ENCODE measurements at regions not wholly inside any gene's neighbourhood (a gene's known extent, or its start where the extent isn't known, plus 50 kb on each side); places are given as distances from the start of the nearest gene placed in this dataset.

DNA sequence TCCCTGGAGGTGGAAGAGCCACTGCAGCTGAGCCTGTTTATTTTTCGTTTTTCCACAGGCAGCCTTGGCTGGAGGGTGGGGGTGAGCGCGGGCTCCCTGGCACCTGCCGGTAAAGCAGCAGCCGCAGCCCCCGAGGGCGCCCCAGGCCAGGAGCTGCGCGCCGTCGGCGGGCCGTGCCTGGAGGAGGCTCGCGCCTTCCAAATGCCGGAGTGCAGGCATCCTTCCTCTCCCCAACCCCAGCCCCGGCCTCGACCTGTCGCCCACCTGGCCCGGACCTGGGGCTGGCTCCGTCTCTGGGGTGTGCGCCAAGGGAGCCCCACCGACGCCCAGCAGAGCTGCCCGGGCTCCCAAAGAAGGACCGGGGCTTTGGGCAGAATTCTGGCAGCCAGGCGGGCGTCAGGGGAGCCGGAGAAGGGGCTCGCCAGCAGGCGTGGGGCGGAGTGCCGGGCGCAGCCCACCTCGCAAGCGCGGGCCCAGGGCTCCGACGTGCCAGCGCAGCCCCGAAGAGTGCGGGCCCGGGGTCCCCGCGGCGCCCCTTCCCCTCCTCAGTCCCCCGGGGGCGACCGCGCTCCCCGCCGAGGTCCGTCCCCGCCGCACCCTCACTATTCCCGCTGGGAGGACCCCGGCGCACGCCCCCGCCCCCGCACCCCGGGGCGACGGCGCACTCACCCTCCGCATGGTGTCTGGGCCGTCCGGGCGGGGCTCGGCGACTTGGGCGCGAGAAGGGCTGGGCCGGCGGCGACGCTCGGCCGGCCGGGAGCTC lies 130.3 kb downstream of the NDUFA12 start:
- H3K27ac ChIP-seq (ENCODE audit: low read length) = no peak overlapping the region
- no peaks in the 10 kb centered on the region for H3K9me3 ChIP-seq (ENCODE audit: control insufficient read depth, low read depth, low read length)
- no peak overlapping the region for H3K9ac ChIP-seq (ENCODE audit: low read length)
- no peaks in the 10 kb centered on the region for H3K4me1 ChIP-seq (ENCODE audit: control insufficient read depth, low read depth, low read length)
- peaks cover 52% of the 10 kb centered on the region for H3K27me3 ChIP-seq (ENCODE audit: control insufficient read depth, insufficient read depth, low read length)
- peak overlapping the region; percentile 52 for H3K4me3 ChIP-seq (ENCODE audit: low read length)
- no peaks in the 10 kb centered on the region for H3K36me3 ChIP-seq (ENCODE audit: control insufficient read depth, low read depth, low read length)

DNA sequence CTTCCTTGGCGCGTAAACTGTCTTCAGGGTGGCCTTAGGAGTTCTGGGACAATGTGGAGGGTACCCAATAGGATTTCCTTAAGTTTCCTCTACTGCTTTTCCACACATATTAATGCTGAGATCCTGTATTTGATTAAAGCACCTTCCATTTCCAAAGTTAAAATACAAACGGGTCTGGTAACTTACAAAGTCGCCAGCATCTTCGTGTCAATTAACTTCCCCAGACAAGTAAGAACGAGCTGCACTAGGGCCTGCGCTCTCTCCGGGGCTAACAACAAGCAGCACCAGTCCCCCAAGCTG lies 130.9 kb downstream of the NDUFA12 start:
- H3K9me3 ChIP-seq (ENCODE audit: control insufficient read depth, low read depth, low read length) = no peaks in the 10 kb centered on the region
- H3K4me3 ChIP-seq (ENCODE audit: low read length) = peak overlapping the region; percentile 52
- H3K9ac ChIP-seq (ENCODE audit: low read length) = no peak overlapping the region
- no peaks in the 10 kb centered on the region for H3K36me3 ChIP-seq (ENCODE audit: control insufficient read depth, low read depth, low read length)
- H3K4me1 ChIP-seq (ENCODE audit: control insufficient read depth, low read depth, low read length) = no peaks in the 10 kb centered on the region
- peaks cover 52% of the 10 kb centered on the region for H3K27me3 ChIP-seq (ENCODE audit: control insufficient read depth, insufficient read depth, low read length)
- no peak overlapping the region for H3K27ac ChIP-seq (ENCODE audit: low read length)

DNA sequence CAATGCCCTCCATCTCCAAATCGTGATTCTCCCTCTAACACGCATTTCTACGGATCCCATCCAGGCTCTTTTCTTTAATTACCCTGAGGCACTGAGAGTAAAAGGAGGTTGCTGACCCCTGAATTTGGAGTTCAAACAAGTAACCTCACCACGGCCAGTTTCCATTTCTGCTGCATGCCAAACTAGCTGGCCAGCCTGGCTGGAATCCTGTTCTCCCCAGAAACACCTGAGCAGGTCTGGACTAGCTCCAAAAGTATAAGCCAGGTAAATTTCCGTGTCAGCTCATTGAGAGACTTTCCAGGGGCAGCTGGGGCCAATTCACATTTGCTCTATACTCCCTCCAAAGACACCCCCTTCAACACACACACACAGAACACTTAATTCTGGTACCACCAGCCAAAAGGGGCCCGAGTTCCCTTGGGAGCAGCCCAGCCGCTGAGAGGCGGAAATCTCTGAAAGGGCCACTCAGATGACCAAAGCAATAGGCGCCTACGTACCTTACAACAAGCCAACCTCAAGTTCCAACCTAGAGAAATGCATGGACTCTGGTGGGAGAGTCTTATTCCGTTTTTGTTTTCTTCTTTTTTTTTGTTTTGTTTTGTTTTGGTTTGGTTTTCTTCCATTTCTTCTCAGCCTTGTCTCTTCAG lies 131.4 kb downstream of the NDUFA12 start:
- no peaks in the 10 kb centered on the region for H3K4me1 ChIP-seq (ENCODE audit: control insufficient read depth, low read depth, low read length)
- peaks cover 52% of the 10 kb centered on the region for H3K27me3 ChIP-seq (ENCODE audit: control insufficient read depth, insufficient read depth, low read length)
- no peaks in the 10 kb centered on the region for H3K36me3 ChIP-seq (ENCODE audit: control insufficient read depth, low read depth, low read length)
- no peak overlapping the region for H3K27ac ChIP-seq (ENCODE audit: low read length)
- H3K9me3 ChIP-seq (ENCODE audit: control insufficient read depth, low read depth, low read length) = no peaks in the 10 kb centered on the region
- no peak overlapping the region for H3K9ac ChIP-seq (ENCODE audit: low read length)
- H3K4me3 ChIP-seq (ENCODE audit: low read length) = no peak overlapping the region

DNA sequence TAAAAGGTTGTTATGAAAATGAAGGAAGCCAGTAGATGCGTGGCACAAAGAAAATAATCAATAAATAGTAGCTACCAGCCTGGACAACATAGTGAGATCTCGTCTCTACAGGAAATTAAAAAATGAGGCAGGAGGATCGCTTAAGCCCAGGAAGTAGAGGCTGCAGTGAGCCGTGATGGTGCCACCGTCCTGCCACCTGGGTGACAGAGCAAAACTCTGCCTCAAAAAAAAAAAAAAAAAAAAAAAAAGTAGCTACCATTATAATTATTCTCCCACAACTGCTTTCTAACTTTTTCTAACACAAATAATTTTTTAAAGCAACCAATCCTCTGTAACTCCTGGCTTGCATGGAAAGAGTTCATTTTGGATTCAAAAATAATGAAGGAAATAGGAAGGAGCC lies 133.0 kb downstream of the NDUFA12 start:
- Histone ChIP-seq H3K27me3 (ENCODE audit: control insufficient read depth, insufficient read depth, low read length) (peaks cover 47% of the 10 kb centered on the region), H3K27ac (ENCODE audit: low read length) (no peak overlapping the region), H3K9ac (ENCODE audit: low read length) (no peak overlapping the region), H3K4me1 (ENCODE audit: control insufficient read depth, low read depth, low read length) (no peaks in the 10 kb centered on the region), H3K9me3 (ENCODE audit: control insufficient read depth, low read depth, low read length) (no peaks in the 10 kb centered on the region), H3K4me3 (ENCODE audit: low read length) (no peak overlapping the region), H3K36me3 (ENCODE audit: control insufficient read depth, low read depth, low read length) (no peaks in the 10 kb centered on the region)

DNA sequence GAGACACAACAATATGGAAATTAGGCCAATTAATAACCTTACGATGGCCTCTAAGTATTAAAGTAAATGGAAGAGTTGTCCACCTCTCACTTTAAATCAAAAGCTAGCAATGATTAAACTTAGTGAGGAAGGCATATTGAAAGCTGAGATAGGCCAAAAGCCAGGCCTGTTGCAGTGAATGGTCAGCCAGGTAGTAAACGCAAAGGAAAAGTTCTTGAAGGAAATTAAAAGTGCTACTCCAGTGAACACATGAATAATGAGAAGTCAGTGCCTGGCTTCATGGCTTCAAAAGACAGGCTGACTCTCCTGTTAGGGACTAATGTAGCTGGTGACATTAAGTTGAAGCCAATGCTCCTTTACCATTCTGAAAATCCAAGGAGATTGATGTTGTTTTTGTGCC lies 135.3 kb downstream of the NDUFA12 start:
- no peaks in the 10 kb centered on the region for H3K4me1 ChIP-seq (ENCODE audit: control insufficient read depth, low read depth, low read length)
- no peak overlapping the region for H3K9ac ChIP-seq (ENCODE audit: low read length)
- H3K27ac ChIP-seq (ENCODE audit: low read length) = no peak overlapping the region
- no peaks in the 10 kb centered on the region for H3K36me3 ChIP-seq (ENCODE audit: control insufficient read depth, low read depth, low read length)
- H3K4me3 ChIP-seq (ENCODE audit: low read length) = no peak overlapping the region
- peaks cover 25% of the 10 kb centered on the region for H3K27me3 ChIP-seq (ENCODE audit: control insufficient read depth, insufficient read depth, low read length)
- no peaks in the 10 kb centered on the region for H3K9me3 ChIP-seq (ENCODE audit: control insufficient read depth, low read depth, low read length)

DNA sequence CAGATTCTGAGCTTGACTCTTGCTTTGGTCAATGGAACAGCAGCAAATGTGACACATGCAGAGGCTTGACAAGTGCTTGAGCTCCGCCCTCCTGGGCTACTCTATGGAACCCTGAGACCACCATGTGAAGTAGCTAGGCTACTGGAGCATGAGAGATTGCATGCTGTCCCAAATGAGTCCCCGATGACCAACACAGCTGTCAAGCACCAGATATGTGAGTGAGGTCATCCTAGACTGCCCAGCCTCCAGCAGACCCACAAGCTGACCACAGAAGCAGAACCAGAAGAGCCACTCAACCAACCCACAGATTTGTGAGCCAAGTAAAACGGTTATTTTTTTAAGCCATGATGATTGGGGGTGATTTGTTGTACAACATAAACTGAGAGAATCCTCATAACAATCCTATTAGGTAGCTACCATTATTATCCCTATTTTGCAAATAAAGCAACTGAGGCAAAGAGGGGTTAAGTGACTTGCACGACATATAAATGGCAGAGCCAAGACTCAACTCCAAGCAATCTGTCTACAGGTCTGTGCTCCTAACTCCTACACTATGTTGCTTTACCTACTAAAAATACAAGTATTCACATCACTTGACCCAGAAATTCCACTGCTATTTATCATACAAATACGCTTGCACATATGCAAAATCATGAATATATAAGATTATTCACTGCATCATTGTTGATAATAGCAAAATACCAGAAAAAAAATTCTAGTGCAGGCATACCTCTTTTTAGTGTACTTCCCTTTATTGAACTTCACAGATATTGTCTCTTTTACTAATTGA lies 136.2 kb downstream of the NDUFA12 start:
- no peaks in the 10 kb centered on the region for H3K9me3 ChIP-seq (ENCODE audit: control insufficient read depth, low read depth, low read length)
- H3K27me3 ChIP-seq (ENCODE audit: control insufficient read depth, insufficient read depth, low read length) = peaks cover 16% of the 10 kb centered on the region
- no peaks in the 10 kb centered on the region for H3K4me1 ChIP-seq (ENCODE audit: control insufficient read depth, low read depth, low read length)
- H3K4me3 ChIP-seq (ENCODE audit: low read length) = no peak overlapping the region
- no peak overlapping the region for H3K27ac ChIP-seq (ENCODE audit: low read length)
- no peaks in the 10 kb centered on the region for H3K36me3 ChIP-seq (ENCODE audit: control insufficient read depth, low read depth, low read length)
- no peak overlapping the region for H3K9ac ChIP-seq (ENCODE audit: low read length)

DNA sequence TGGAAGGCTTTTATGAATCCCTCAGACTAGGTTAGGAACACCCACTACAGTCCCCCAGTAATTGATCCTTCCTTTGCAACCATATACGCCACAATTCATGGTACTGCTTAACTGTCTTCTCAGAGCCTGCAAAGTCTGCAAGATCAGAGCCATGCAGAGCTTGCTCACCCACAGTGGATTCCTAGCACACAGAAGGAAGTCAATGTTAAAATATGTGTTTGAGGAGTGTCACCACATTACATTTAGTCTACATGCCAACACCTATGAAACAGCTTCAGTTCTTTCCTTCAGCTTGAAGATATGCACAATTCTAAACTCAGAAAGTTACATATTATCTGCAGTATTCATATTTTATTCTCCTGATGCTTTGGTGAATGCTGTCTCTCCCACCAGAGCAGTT lies 138.5 kb downstream of the NDUFA12 start:
- Histone ChIP-seq H3K4me1 (ENCODE audit: control insufficient read depth, low read depth, low read length) (no peaks in the 10 kb centered on the region), H3K9ac (ENCODE audit: low read length) (no peak overlapping the region), H3K4me3 (ENCODE audit: low read length) (no peak overlapping the region), H3K36me3 (ENCODE audit: control insufficient read depth, low read depth, low read length) (no peaks in the 10 kb centered on the region), H3K27ac (ENCODE audit: low read length) (no peak overlapping the region), H3K9me3 (ENCODE audit: control insufficient read depth, low read depth, low read length) (no peaks in the 10 kb centered on the region), H3K27me3 (ENCODE audit: control insufficient read depth, insufficient read depth, low read length) (no peaks in the 10 kb centered on the region)

DNA sequence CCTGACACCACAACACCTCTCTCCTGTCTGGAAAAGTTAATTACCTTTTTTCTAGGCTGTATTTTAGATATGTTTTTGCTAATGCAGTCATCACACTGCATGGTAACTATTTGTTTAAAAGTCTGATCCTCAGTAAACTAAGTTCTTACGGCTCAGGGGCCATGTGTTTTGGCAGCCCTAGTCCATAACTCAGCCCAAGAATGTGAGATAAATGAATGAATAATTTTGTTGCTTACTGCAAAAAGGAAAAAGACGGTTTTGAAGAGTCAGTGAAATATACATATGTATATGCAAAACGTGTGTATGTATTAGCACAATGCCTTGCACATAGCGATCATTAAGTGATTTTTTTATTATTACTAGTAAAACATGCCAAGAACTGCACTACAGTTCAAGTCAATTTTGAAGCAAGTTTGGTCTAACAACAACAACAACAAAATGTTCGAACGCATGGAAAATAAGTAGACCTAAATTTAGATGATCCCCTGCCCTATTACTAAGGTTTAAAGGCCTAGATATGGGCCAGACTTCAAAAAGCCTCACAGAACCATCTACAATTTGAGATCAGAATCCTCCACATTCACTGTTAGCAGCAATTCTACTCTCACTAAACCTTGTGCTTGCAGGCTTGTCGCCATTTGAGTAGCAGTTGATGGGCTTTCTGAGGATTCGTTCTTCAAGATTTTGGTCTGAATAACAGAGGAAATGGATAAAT lies 140.0 kb downstream of the NDUFA12 start:
- no peaks in the 10 kb centered on the region for H3K36me3 ChIP-seq (ENCODE audit: control insufficient read depth, low read depth, low read length)
- H3K9ac ChIP-seq (ENCODE audit: low read length) = no peak overlapping the region
- H3K27me3 ChIP-seq (ENCODE audit: control insufficient read depth, insufficient read depth, low read length) = no peaks in the 10 kb centered on the region
- H3K9me3 ChIP-seq (ENCODE audit: control insufficient read depth, low read depth, low read length) = no peaks in the 10 kb centered on the region
- H3K4me1 ChIP-seq (ENCODE audit: control insufficient read depth, low read depth, low read length) = no peaks in the 10 kb centered on the region
- H3K27ac ChIP-seq (ENCODE audit: low read length) = no peak overlapping the region
- no peak overlapping the region for H3K4me3 ChIP-seq (ENCODE audit: low read length)

DNA sequence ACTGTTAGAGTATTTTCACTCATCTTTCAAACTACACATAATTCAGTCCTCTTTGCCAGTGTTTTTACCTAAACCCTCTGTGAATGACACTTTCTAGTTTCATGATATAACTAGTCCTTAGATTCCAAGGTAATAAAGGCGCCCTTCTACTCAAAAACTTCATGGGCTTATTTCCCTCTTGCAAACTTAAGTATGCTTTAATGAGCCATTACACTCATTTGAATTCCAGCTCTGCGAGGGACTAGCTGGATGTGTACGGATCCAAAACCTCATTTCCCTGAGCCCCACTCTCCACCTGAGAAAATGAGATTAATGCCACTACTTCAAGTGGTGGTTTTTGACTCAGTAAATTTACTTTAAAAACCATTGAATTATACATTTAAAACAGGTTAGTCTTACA lies 141.1 kb downstream of the NDUFA12 start:
- Histone ChIP-seq H3K36me3 (ENCODE audit: control insufficient read depth, low read depth, low read length) (no peaks in the 10 kb centered on the region), H3K27me3 (ENCODE audit: control insufficient read depth, insufficient read depth, low read length) (no peaks in the 10 kb centered on the region), H3K27ac (ENCODE audit: low read length) (no peak overlapping the region), H3K9me3 (ENCODE audit: control insufficient read depth, low read depth, low read length) (no peaks in the 10 kb centered on the region), H3K9ac (ENCODE audit: low read length) (no peak overlapping the region), H3K4me1 (ENCODE audit: control insufficient read depth, low read depth, low read length) (no peaks in the 10 kb centered on the region), H3K4me3 (ENCODE audit: low read length) (no peak overlapping the region)

DNA sequence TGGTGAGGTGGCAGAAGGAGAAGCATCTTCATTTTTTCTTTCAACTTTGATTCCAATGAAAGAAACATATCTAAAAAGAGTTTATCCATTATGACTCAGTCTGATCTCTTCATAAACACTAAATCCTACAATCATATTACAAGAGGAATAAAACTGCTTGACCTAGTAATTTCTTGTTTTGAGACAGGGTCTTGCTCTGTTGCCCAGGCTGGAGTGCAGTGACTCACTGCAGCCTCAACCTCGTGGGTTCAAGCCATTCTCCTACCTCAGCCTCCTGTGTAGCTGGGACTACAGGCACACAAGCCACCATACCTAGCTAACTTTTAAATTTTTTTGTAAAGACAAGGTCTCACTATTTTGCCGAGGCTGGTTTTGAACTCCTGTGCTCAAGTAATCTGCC lies 147.2 kb downstream of the NDUFA12 start:
- Histone ChIP-seq H3K4me1 (ENCODE audit: control insufficient read depth, low read depth, low read length) (no peaks in the 10 kb centered on the region), H3K4me3 (ENCODE audit: low read length) (no peak overlapping the region), H3K27me3 (ENCODE audit: control insufficient read depth, insufficient read depth, low read length) (no peaks in the 10 kb centered on the region), H3K36me3 (ENCODE audit: control insufficient read depth, low read depth, low read length) (no peaks in the 10 kb centered on the region), H3K9ac (ENCODE audit: low read length) (no peak overlapping the region), H3K27ac (ENCODE audit: low read length) (no peak overlapping the region), H3K9me3 (ENCODE audit: control insufficient read depth, low read depth, low read length) (no peaks in the 10 kb centered on the region)

DNA sequence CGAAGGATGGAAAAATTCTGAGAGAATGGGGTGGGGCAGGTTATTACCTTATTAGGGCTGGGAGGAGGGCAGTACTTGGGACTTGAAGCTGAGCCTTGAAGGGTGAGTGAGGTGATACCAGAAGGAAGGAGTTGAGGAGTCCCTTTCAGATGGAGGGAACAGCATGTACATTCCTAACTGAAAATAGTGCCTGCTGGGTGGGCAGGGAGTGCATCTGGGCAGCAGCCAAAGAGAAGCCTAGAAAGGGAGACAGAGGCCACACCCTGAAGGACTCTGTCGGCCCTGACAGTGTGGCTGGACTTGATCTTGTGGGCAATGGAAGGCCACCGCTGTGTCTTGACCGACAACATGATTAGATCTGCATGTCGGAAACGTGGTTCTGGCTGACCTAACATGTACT lies 147.6 kb downstream of the NDUFA12 start:
- H3K27me3 ChIP-seq (ENCODE audit: control insufficient read depth, insufficient read depth, low read length) = no peaks in the 10 kb centered on the region
- no peaks in the 10 kb centered on the region for H3K4me1 ChIP-seq (ENCODE audit: control insufficient read depth, low read depth, low read length)
- no peak overlapping the region for H3K9ac ChIP-seq (ENCODE audit: low read length)
- H3K4me3 ChIP-seq (ENCODE audit: low read length) = no peak overlapping the region
- H3K27ac ChIP-seq (ENCODE audit: low read length) = no peak overlapping the region
- no peaks in the 10 kb centered on the region for H3K9me3 ChIP-seq (ENCODE audit: control insufficient read depth, low read depth, low read length)
- H3K36me3 ChIP-seq (ENCODE audit: control insufficient read depth, low read depth, low read length) = no peaks in the 10 kb centered on the region

Measured in iPS-18a (cell line).